Progenitor cell of endocrine pancreas (in vitro differentiated cells): ENCODE measurements at regions not wholly inside any gene's neighbourhood (a gene's known extent, or its start where the extent isn't known, plus 50 kb on each side); places are given as distances from the start of the nearest gene placed in this dataset.
A peak's percentile ranks its signal among the peaks of the same experiment; 100 is the strongest.

Experiments used
- DNase-seq: peaks from one replicate; pipeline ENCODE4 v3.0.0; 2021; ENCODE audit warnings: low spot score; ENCODE audit not compliant: unreplicated experiment
- H3K27ac Mint-ChIP-seq: 2 replicates; pipeline ENCODE4 v1.8.0; 2021; ENCODE audit warnings: mild to moderate bottlenecking, moderate library complexity, mixed read lengths
- H3K27me3 Mint-ChIP-seq: 2 replicates; pipeline ENCODE4 v1.8.0; 2021; ENCODE audit warnings: mixed read lengths
- H3K36me3 Mint-ChIP-seq: 2 replicates; pipeline ENCODE4 v1.8.0; 2022; ENCODE audit warnings: mixed read lengths; ENCODE audit not compliant: insufficient read depth
- H3K4me1 Mint-ChIP-seq: 2 replicates; pipeline ENCODE4 v1.8.0; 2021; ENCODE audit warnings: low read depth, mixed read lengths
- H3K4me3 Mint-ChIP-seq: 2 replicates; pipeline ENCODE4 v1.8.0; 2021; ENCODE audit warnings: low read depth, mild to moderate bottlenecking, moderate library complexity, mixed read lengths
- H3K9me3 Mint-ChIP-seq: 2 replicates; pipeline ENCODE4 v1.8.0; 2021; ENCODE audit warnings: low read depth, mixed read lengths
- TF ChIP-seq, protein P1 (sequence below): fragments of 200-600 bp; sonication (generic); IDR thresholded peaks from one replicate; pipeline ENCODE4 v1.5.0; 2021; ENCODE audit warnings: antibody characterized with exemption, mild to moderate bottlenecking; ENCODE audit not compliant: unreplicated experiment

DNA sequence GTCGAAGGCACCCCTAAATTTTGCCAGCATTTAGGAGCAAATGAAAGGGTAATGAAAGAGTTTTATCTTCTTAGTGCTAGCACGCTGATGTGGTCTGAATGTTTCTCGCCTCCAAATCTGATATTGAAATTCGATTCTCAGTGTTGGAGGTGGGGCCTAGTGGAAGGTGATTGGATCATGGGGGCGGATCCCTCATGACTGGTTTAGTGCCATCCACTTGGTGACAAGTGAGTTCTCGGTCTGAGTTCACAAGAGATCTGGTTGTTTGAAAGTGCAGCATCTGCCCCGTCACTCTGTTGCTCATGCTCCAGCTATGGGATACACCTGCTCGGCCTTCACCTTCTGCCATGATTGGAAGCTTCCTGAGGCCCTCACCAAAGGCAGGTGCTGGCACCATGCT lies 75.1 kb upstream of the ZBTB40 start:
- Mint-ChIP-seq H3K27me3 (peaks cover 22% of the 10 kb centered on the region), H3K9me3 (no peaks in the 10 kb centered on the region), H3K4me1 (no peaks in the 10 kb centered on the region), H3K36me3 (no peaks in the 10 kb centered on the region), H3K4me3 (no peak overlapping the region), H3K27ac (no peak overlapping the region)
- no peak for DNase-seq
- TF ChIP-seq, protein P1, sequence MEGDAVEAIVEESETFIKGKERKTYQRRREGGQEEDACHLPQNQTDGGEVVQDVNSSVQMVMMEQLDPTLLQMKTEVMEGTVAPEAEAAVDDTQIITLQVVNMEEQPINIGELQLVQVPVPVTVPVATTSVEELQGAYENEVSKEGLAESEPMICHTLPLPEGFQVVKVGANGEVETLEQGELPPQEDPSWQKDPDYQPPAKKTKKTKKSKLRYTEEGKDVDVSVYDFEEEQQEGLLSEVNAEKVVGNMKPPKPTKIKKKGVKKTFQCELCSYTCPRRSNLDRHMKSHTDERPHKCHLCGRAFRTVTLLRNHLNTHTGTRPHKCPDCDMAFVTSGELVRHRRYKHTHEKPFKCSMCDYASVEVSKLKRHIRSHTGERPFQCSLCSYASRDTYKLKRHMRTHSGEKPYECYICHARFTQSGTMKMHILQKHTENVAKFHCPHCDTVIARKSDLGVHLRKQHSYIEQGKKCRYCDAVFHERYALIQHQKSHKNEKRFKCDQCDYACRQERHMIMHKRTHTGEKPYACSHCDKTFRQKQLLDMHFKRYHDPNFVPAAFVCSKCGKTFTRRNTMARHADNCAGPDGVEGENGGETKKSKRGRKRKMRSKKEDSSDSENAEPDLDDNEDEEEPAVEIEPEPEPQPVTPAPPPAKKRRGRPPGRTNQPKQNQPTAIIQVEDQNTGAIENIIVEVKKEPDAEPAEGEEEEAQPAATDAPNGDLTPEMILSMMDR: no peak

DNA sequence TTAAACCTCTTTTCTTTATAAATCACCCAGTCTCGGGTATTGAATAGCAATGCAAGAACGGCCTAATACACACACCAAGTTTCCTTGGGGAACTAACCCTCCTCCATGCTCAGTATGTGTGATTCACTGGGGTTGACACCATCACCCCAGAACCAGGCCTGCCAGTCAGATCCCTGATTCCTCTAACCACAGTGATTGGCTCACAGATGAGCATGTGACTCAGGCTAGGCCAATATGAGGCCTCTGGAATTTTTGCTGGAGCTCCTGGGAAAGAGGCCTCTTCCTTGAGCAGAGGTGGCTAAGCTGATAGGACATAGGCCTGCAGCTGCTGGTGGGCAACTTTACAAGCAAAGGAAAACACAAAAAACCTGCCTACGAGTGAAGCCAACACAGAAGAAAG lies 74.7 kb upstream of the ZBTB40 start:
- Mint-ChIP-seq H3K9me3 (no peaks in the 10 kb centered on the region), H3K4me3 (no peak overlapping the region), H3K27me3 (peaks cover 18% of the 10 kb centered on the region), H3K36me3 (no peaks in the 10 kb centered on the region), H3K4me1 (no peaks in the 10 kb centered on the region), H3K27ac (no peak overlapping the region)
- TF ChIP-seq, protein P1: no peak
- DNase-seq: no peak

DNA sequence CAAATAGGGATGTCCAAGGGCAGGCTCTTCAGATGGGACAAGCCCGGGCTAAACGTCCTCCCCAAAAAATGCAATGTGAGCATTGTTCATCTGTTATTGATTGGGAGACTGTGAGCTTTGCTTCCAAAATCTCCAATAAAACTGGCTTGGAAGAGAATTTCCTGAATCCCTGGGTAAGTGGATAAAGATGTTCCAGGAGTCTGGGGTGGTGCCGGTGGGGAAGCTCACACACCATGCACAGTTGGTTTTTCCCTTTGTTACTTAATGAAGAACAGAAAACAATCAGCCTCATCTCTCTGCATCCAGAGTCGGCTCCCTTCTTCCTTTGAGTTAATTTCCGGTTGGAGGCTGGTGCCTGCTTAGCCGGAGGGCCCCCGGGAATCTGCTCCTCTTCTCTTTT lies 72.1 kb upstream of the ZBTB40 start:
- Mint-ChIP-seq H3K27me3 (peaks cover 21% of the 10 kb centered on the region), H3K4me3 (no peak overlapping the region), H3K4me1 (no peaks in the 10 kb centered on the region), H3K9me3 (no peaks in the 10 kb centered on the region), H3K27ac (no peak overlapping the region), H3K36me3 (no peaks in the 10 kb centered on the region)
- no peak for DNase-seq
- TF ChIP-seq, protein P1: no peak

DNA sequence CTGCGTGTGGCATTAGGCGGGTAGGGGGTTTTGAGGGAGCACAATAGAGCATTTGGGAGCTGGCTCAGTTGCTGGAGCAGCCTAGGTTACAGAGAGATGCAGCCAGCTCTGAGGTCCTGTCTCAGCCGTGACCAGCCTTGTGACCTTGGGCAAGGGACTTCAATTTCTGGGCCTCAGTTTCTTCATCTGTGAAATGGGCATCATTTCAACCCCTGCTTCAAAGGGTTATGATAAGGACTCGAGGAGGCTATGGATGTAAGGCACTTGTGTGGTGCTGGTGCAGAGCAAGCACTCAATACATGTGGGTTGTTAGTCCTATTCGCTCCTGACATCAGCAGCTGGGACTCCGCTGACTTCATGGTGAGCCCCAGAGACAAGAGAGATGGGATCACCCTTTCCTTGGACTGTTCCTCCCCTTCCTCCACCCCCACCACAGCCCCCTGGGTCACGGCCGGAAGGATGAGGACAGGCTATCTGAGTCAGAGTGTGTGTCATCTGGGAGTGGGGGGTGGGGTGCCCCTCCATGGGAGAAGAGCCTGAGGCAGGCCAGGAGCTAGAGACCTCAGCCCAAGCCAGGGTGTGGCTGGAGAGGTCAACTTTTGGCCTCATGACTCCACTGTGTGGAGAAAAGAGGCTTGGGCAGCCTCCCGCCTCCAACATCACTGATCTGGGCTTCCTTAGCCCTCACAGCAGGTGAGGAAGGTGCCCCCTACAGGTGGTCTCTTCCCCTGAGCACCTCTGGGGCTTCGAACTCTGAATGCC lies 71.4 kb upstream of the ZBTB40 start:
- H3K9me3 Mint-ChIP-seq: no peaks in the 10 kb centered on the region
- no peak for DNase-seq
- peaks cover 26% of the 10 kb centered on the region for H3K27me3 Mint-ChIP-seq
- no peaks in the 10 kb centered on the region for H3K4me1 Mint-ChIP-seq
- no peaks in the 10 kb centered on the region for H3K36me3 Mint-ChIP-seq
- H3K27ac Mint-ChIP-seq: no peak overlapping the region
- TF ChIP-seq, protein P1: peak; percentile 14
- H3K4me3 Mint-ChIP-seq: no peak overlapping the region

DNA sequence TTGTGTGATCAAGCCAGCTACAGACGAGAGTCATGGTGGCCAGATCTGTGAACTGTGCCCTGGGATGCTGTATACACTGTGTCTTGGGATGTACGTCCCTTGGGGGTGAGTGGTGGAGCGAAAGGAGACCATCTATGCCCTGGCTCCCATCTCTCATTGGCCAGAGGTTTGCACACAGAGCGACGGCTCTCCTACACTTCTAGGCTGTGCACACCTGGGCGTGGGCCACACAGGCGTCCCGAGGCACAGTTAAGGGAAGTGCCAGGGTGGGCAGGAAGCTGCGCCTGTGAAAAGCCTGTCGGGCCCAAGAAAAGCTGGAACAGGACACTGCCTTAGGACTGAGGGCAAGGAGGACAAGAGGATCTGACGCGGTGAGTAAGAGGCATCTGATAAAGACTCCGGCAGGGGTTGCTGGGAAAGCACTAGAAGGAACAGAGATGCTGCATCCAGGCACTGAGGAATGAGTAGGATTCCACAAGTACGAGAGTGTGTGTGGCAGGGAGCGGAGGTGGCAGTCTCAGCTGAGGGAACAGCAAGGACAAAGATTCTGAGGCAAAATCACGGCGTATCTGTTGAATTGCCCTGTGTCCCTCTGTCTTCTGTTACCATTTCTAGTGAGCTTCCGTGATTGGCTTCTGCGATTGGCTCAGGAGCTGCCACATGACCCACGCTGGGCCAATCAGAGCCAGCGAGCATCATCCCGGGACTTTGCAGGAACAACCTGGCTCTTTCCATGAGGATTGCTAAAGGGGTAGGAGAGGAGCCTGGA lies 67.9 kb upstream of the ZBTB40 start:
- no peaks in the 10 kb centered on the region for H3K9me3 Mint-ChIP-seq
- peaks cover 9% of the 10 kb centered on the region for H3K4me1 Mint-ChIP-seq
- TF ChIP-seq, protein P1: no peak
- H3K4me3 Mint-ChIP-seq: no peak overlapping the region
- H3K27ac Mint-ChIP-seq: no peak overlapping the region
- no peaks in the 10 kb centered on the region for H3K36me3 Mint-ChIP-seq
- no peak for DNase-seq
- peaks cover 32% of the 10 kb centered on the region for H3K27me3 Mint-ChIP-seq
